Endodermal cell (in vitro differentiated cells): ENCODE measurements at regions not wholly inside any gene's neighbourhood (a gene's known extent, or its start where the extent isn't known, plus 50 kb on each side); places are given as distances from the start of the nearest gene placed in this dataset.

ENCODE experiments used
- DNase-seq: peaks from one replicate; pipeline ENCODE4 v3.0.0-alpha.2; 2017
- H3K27ac ChIP-seq: 2 replicates; pipeline ENCODE4 v1.5.1; 2013; ENCODE audit warnings: mild to moderate bottlenecking, low read depth, low read length, moderate library complexity
- H3K27me3 ChIP-seq: 2 replicates; pipeline ENCODE4 v1.6.1; 2013; ENCODE audit warnings: mild to moderate bottlenecking, low read length, moderate library complexity; ENCODE audit not compliant: insufficient read depth, control insufficient read depth, poor library complexity, severe bottlenecking
- H3K36me3 ChIP-seq: 2 replicates; pipeline ENCODE4 v1.7.0; 2013; ENCODE audit warnings: mild to moderate bottlenecking, low read length, moderate library complexity; ENCODE audit not compliant: control insufficient read depth, insufficient read depth
- H3K4me1 ChIP-seq: one replicate; pipeline ENCODE4 v1.7.0; 2013; ENCODE audit warnings: low read length; ENCODE audit not compliant: control insufficient read depth, insufficient read depth
- H3K4me3 ChIP-seq: 2 replicates; pipeline ENCODE4 v1.5.1; 2013; ENCODE audit warnings: mild to moderate bottlenecking, low read length, moderate library complexity
- H3K9ac ChIP-seq: 2 replicates; pipeline ENCODE4 v1.6.1; 2013; ENCODE audit warnings: mild to moderate bottlenecking, low read length, moderate library complexity; ENCODE audit not compliant: poor library complexity, severe bottlenecking; ENCODE audit errors: extremely low read depth
- H3K9me3 ChIP-seq: 2 replicates; pipeline ENCODE4 v1.6.1; 2013; ENCODE audit warnings: mild to moderate bottlenecking, low read length, moderate library complexity; ENCODE audit not compliant: control insufficient read depth
- H3K27ac Mint-ChIP-seq: 2 replicates; pipeline ENCODE4 v1.8.0; 2020; ENCODE audit warnings: mixed read lengths
- H3K27me3 Mint-ChIP-seq: 2 replicates; pipeline ENCODE4 v1.8.0; 2021; ENCODE audit warnings: mild to moderate bottlenecking, mixed read lengths; ENCODE audit not compliant: insufficient read depth
- H3K36me3 Mint-ChIP-seq: 2 replicates; pipeline ENCODE4 v1.8.0; 2020; ENCODE audit warnings: low read depth, mixed read lengths
- H3K4me1 Mint-ChIP-seq: 2 replicates; pipeline ENCODE4 v1.8.0; 2020; ENCODE audit warnings: mixed read lengths
- H3K4me3 Mint-ChIP-seq: 2 replicates; pipeline ENCODE4 v1.8.0; 2020; ENCODE audit warnings: mild to moderate bottlenecking, moderate library complexity, mixed read lengths
- H3K9me3 Mint-ChIP-seq: 2 replicates; pipeline ENCODE4 v1.8.0; 2020; ENCODE audit warnings: mild to moderate bottlenecking, mixed read lengths
- CTCF ChIP-seq: fragments of 200-600 bp; sonication (generic); conservative IDR thresholded peaks from 2 replicates; pipeline ENCODE4 v1.5.0; 2021; ENCODE audit warnings: antibody characterized with exemption, mild to moderate bottlenecking
- WGBS, 2 experiments: methylation state at CpG; one replicate each; pipeline versions ENCODE4 v1.1.5 to v1.1.7; 2013; ENCODE audit warnings: missing lambda C conversion rate in 2 of 2, mixed read lengths in 1 of 2; ENCODE audit not compliant: insufficient coverage in 1 of 2, insufficient read length in 1 of 2; 5-methylcytosine and 5-hydroxymethylcytosine counted together

- DNase-seq: no peak
- 81 to 82% methylated on average over 2 to 4 of the region's 5 CpGs for WGBS, 2 experiments
- Histone ChIP-seq H3K9me3 (peaks cover 21% of the 10 kb centered on the region), H3K4me1 (peaks cover 5% of the 10 kb centered on the region), H3K27ac (no peak overlapping the region), H3K36me3 (no peaks in the 10 kb centered on the region), H3K27me3 (no peaks in the 10 kb centered on the region), H3K4me3 (no peak overlapping the region), H3K9ac (no peak overlapping the region)
- Mint-ChIP-seq H3K27ac (no peak overlapping the region), H3K9me3 (peaks cover 21% of the 10 kb centered on the region), H3K4me3 (no peak overlapping the region), H3K36me3 (no peaks in the 10 kb centered on the region), H3K4me1 (peaks cover 14% of the 10 kb centered on the region), H3K27me3 (no peaks in the 10 kb centered on the region)
- no peak for TF ChIP-seq CTCF
Observed at GRCh38 chr19:28034936-28035335, 1178.0 kb downstream of the UQCRFS1 start.

- WGBS, 2 experiments: 84 to 90% methylated on average over 2 to 3 of the region's 3 CpGs
- Mint-ChIP-seq H3K4me3 (no peak overlapping the region), H3K9me3 (peaks cover 24% of the 10 kb centered on the region), H3K36me3 (no peaks in the 10 kb centered on the region), H3K4me1 (peaks cover 4% of the 10 kb centered on the region), H3K27ac (no peak overlapping the region), H3K27me3 (no peaks in the 10 kb centered on the region)
- Histone ChIP-seq H3K9me3 (peaks cover 31% of the 10 kb centered on the region), H3K4me1 (no peaks in the 10 kb centered on the region), H3K27me3 (no peaks in the 10 kb centered on the region), H3K9ac (no peak overlapping the region), H3K27ac (no peak overlapping the region), H3K4me3 (no peak overlapping the region), H3K36me3 (no peaks in the 10 kb centered on the region)
- no peak for DNase-seq
- TF ChIP-seq CTCF: no peak
Observed at GRCh38 chr19:28028881-28029444, 1184.0 kb downstream of the UQCRFS1 start.

GRCh38 chr19:28027116-28027515, 1185.8 kb downstream of the UQCRFS1 start:
- no peak overlapping the region for H3K9ac ChIP-seq
- peaks cover 29% of the 10 kb centered on the region for H3K9me3 ChIP-seq
- no peak for DNase-seq
- Mint-ChIP-seq H3K9me3 (peaks cover 17% of the 10 kb centered on the region), H3K4me1 (peaks cover 13% of the 10 kb centered on the region), H3K36me3 (no peaks in the 10 kb centered on the region), H3K4me3 (no peak overlapping the region), H3K27ac (no peak overlapping the region), H3K27me3 (no peaks in the 10 kb centered on the region)
- no peaks in the 10 kb centered on the region for H3K27me3 ChIP-seq
- 96% methylated on average over 2 of the region's 2 CpGs; no CpG with 5 or more reads in 1 of the 2 experiments for WGBS, 2 experiments
- no peak for TF ChIP-seq CTCF
- no peak overlapping the region for H3K27ac ChIP-seq
- H3K4me3 ChIP-seq: no peak overlapping the region
- no peaks in the 10 kb centered on the region for H3K4me1 ChIP-seq
- H3K36me3 ChIP-seq: no peaks in the 10 kb centered on the region
